IMR-90 (cell line): ENCODE measurements at regions not wholly inside any gene's neighbourhood (a gene's known extent, or its start where the extent isn't known, plus 50 kb on each side); places are given as distances from the start of the nearest gene placed in this dataset.

Experiments
- ATAC-seq: fragments of 200-7000 bp; cut with Tn5 transposase; 2 replicates; pipeline ENCODE4 v1.9.1; 2020; ENCODE audit warnings: low read depth, mild to moderate bottlenecking, moderate library complexity
- BruUV-seq: library from RNA; stranded (reverse); fragments of 400-500 nt; replicated peaks from 2 replicates; lab custom pipeline; 2021; lab: Mats Ljungman, UMichigan
- CTCF ChIA-PET: fragments of 300-600 bp; formaldehyde crosslinking; extraction: SDS; loops from one replicate; lab custom pipeline; 2021; ENCODE audit warnings: antibody characterized with exemption; lab: Yijun Ruan, JAX
- POLR2A ChIA-PET: fragments of 300-600 bp; sonication (Branson Sonifier 250); formaldehyde crosslinking; loops from one replicate; lab custom pipeline; 2022; ENCODE audit warnings: antibody characterized with exemption; ENCODE audit not compliant: unreplicated experiment; lab: Charles Lee
- DNase-seq: peaks from one replicate; pipeline ENCODE4 v3.0.0; 2013
- H2AFZ ChIP-seq: replicated peaks from 2 replicates; pipeline ENCODE3; 2013; ENCODE audit warnings: low read length, mild to moderate bottlenecking; ENCODE audit not compliant: poor library complexity
- H2AK5ac ChIP-seq: 2 replicates; pipeline ENCODE4 v1.6.1; 2013; ENCODE audit warnings: low read depth, low read length, inconsistent platforms
- H2AK9ac ChIP-seq: replicated peaks from 2 replicates; pipeline ENCODE3; 2013; ENCODE audit warnings: mild to moderate bottlenecking, low read depth, low read length, moderate library complexity; ENCODE audit not compliant: poor library complexity
- H2BK120ac ChIP-seq: 2 replicates; pipeline ENCODE4 v1.6.1; 2013; ENCODE audit warnings: low read depth, low read length, inconsistent platforms
- H2BK15ac ChIP-seq: 3 replicates; pipeline ENCODE4 v1.6.1; 2013; ENCODE audit warnings: low read depth, low read length, inconsistent platforms
- H2BK20ac ChIP-seq: 2 replicates; pipeline ENCODE4 v1.6.1; 2013; ENCODE audit warnings: low read depth, mild to moderate bottlenecking, inconsistent platforms, low read length, moderate library complexity
- H2BK5ac ChIP-seq: 2 replicates; pipeline ENCODE4 v1.6.1; 2013; ENCODE audit warnings: mild to moderate bottlenecking, low read depth, low read length, inconsistent platforms; ENCODE audit not compliant: poor library complexity, severe bottlenecking
- H3K14ac ChIP-seq: replicated peaks from 2 replicates; pipeline ENCODE4 v1.6.1; 2013; ENCODE audit warnings: low read depth, low read length, inconsistent platforms
- H3K18ac ChIP-seq: 2 replicates; pipeline ENCODE4 v1.6.1; 2013; ENCODE audit warnings: low read depth, low read length, control low read depth
- H3K23ac ChIP-seq: 2 replicates; pipeline ENCODE4 v1.6.1; 2013; ENCODE audit warnings: low read depth, low read length, inconsistent platforms
- H3K27ac ChIP-seq: 2 replicates; pipeline ENCODE4 v1.5.1; 2013; ENCODE audit warnings: mild to moderate bottlenecking, control low read depth, low read length; ENCODE audit not compliant: insufficient read depth
- H3K27me3 ChIP-seq: 2 replicates; pipeline ENCODE4 v1.6.1; 2013; ENCODE audit warnings: low read length; ENCODE audit not compliant: control insufficient read depth, insufficient read depth
- H3K36me3 ChIP-seq: 2 replicates; pipeline ENCODE4 v1.6.1; 2013; ENCODE audit warnings: low read length, mixed read lengths; ENCODE audit not compliant: control insufficient read depth, insufficient read depth
- H3K4ac ChIP-seq: 2 replicates; pipeline ENCODE4 v1.6.1; 2013; ENCODE audit warnings: low read depth, low read length, inconsistent platforms
- H3K4me1 ChIP-seq: 2 replicates; pipeline ENCODE4 v1.6.1; 2013; ENCODE audit warnings: low read length, mixed read lengths; ENCODE audit not compliant: control insufficient read depth, insufficient read depth
- H3K4me2 ChIP-seq: 2 replicates; pipeline ENCODE4 v1.6.1; 2013; ENCODE audit warnings: low read depth, mild to moderate bottlenecking, control low read depth, low read length, moderate library complexity
- H3K4me3 ChIP-seq: 2 replicates; pipeline ENCODE4 v1.5.1; 2013; ENCODE audit warnings: low read depth, mild to moderate bottlenecking, control low read depth, low read length, moderate library complexity; ENCODE audit not compliant: insufficient read depth
- H3K56ac ChIP-seq: 2 replicates; pipeline ENCODE4 v1.6.1; 2013; ENCODE audit warnings: low read length, inconsistent platforms; ENCODE audit not compliant: insufficient read depth; ENCODE audit errors: extremely low read depth
- H3K79me1 ChIP-seq, 2 experiments: 2 replicates each; pipeline ENCODE4 v1.6.1; 2013; ENCODE audit warnings: low read length in 2 of 2, inconsistent platforms in 1 of 2, low read depth in 1 of 2
- H3K9ac ChIP-seq: 2 replicates; pipeline ENCODE4 v1.6.1; 2013; ENCODE audit warnings: low read depth, low read length, control low read depth
- H3K9me1 ChIP-seq: 2 replicates; pipeline ENCODE4 v1.6.1; 2013; ENCODE audit warnings: low read length, inconsistent platforms; ENCODE audit not compliant: insufficient read depth
- H3K9me3 ChIP-seq: 2 replicates; pipeline ENCODE4 v1.6.1; 2013; ENCODE audit warnings: low read length; ENCODE audit not compliant: control insufficient read depth, insufficient read depth
- H4K20me1 ChIP-seq: 2 replicates; pipeline ENCODE4 v1.6.1; 2013; ENCODE audit warnings: low read length, inconsistent platforms; ENCODE audit not compliant: insufficient read depth
- H4K5ac ChIP-seq: 2 replicates; pipeline ENCODE4 v1.6.1; 2013; ENCODE audit warnings: mild to moderate bottlenecking, low read depth, low read length, control low read depth
- H4K8ac ChIP-seq, 2 experiments: 2 replicates each; pipeline ENCODE4 v1.6.1; 2013; ENCODE audit warnings: low read depth in 2 of 2, low read length in 2 of 2, control low read depth in 1 of 2, inconsistent platforms in 1 of 2
- H4K91ac ChIP-seq: 2 replicates; pipeline ENCODE4 v1.6.1; 2013; ENCODE audit warnings: low read depth, low read length, inconsistent platforms; ENCODE audit not compliant: insufficient read depth
- BHLHE40 ChIP-seq: fragments of 150-350 bp; IDR thresholded peaks from 2 replicates; pipeline ENCODE4 v1.6.1; 2016; ENCODE audit warnings: mild to moderate bottlenecking, low read depth, low read length
- CEBPB ChIP-seq: IDR thresholded peaks from 2 replicates; pipeline ENCODE4 v1.6.1; 2012; ENCODE audit warnings: low read depth, low read length, improper control_type of control experiment
- CHD1 ChIP-seq: IDR thresholded peaks from 2 replicates; pipeline ENCODE4 v1.6.1; 2012; ENCODE audit warnings: low read depth, low read length, improper control_type of control experiment
- FOS ChIP-seq: fragments of 150-350 bp; IDR thresholded peaks from 2 replicates; pipeline ENCODE4 v1.6.1; 2016; ENCODE audit warnings: low read depth, low read length
- MAFK ChIP-seq: IDR thresholded peaks from 2 replicates; pipeline ENCODE4 v1.6.1; 2012; ENCODE audit warnings: low read depth, low read length, improper control_type of control experiment
- MAZ ChIP-seq: IDR thresholded peaks from 2 replicates; pipeline ENCODE4 v1.6.1; 2012; ENCODE audit warnings: low read depth, mild to moderate bottlenecking, low read length, improper control_type of control experiment, moderate library complexity, borderline replicate concordance
- MXI1 ChIP-seq: IDR thresholded peaks from 2 replicates; pipeline ENCODE4 v1.6.1; 2012; ENCODE audit warnings: low read depth, mild to moderate bottlenecking, low read length, moderate library complexity, borderline replicate concordance
- NFE2L2 ChIP-seq: fragments of 150-350 bp; IDR thresholded peaks from 2 replicates; pipeline ENCODE4 v1.6.1; 2016; ENCODE audit warnings: low read depth, mild to moderate bottlenecking, low read length
- POLR2A ChIP-seq: IDR thresholded peaks from 2 replicates; pipeline ENCODE4 v1.6.1; 2012; ENCODE audit warnings: mild to moderate bottlenecking, low read depth, low read length
- RAD21 ChIP-seq: IDR thresholded peaks from 2 replicates; pipeline ENCODE4 v1.6.1; 2012; ENCODE audit warnings: low read length, improper control_type of control experiment
- RCOR1 ChIP-seq: IDR thresholded peaks from 2 replicates; pipeline ENCODE4 v1.6.1; 2012; ENCODE audit warnings: mild to moderate bottlenecking, low read length, improper control_type of control experiment; ENCODE audit not compliant: insufficient replicate concordance
- RFX5 ChIP-seq: IDR thresholded peaks from 2 replicates; pipeline ENCODE4 v1.8.0; 2012; ENCODE audit warnings: low read depth, mild to moderate bottlenecking, low read length, moderate library complexity
- SMC3 ChIP-seq: fragments of 150-350 bp; IDR thresholded peaks from 2 replicates; pipeline ENCODE4 v1.6.1; 2016; ENCODE audit warnings: low read depth, mild to moderate bottlenecking, antibody characterized with exemption, low read length, moderate library complexity
- WGBS, 2 experiments: methylation state at CpG; one replicate each; pipeline versions ENCODE4 v1.1.5 to v1.1.7; 2013; ENCODE audit warnings: missing lambda C conversion rate in 2 of 2; ENCODE audit not compliant: insufficient read length in 1 of 2; ENCODE audit errors: extremely low coverage in 2 of 2; 5-methylcytosine and 5-hydroxymethylcytosine counted together
- dilution Hi-C: fragments of 300-500 bp; cut with HindIII; formaldehyde crosslinking; loops from one replicate; pipeline ENCODE4 v1.14.3; 2018; ENCODE audit warnings: low sequenced_read_pairs; ENCODE audit not compliant: unreplicated experiment
- in situ Hi-C: fragments of 300-500 bp; cut with MboI; formaldehyde crosslinking; loops from 3 replicates; pipeline ENCODE4 v1.14.3; 2019; ENCODE audit warnings: low sequenced_read_pairs, inconsistent platforms, mixed read lengths
- intact Hi-C: fragments of 100-400 bp; cut with micrococcal nuclease; formaldehyde crosslinking; loops from 2 replicates; pipeline ENCODE4 v1.10.0; 2022
- TF ChIP-seq, protein P1 (sequence below): fragments of 150-350 bp; IDR thresholded peaks from 2 replicates; pipeline ENCODE4 v1.6.1; 2016; ENCODE audit warnings: low read depth, mild to moderate bottlenecking, low read length, moderate library complexity, borderline replicate concordance
- TF ChIP-seq, protein P2 (sequence below): fragments of 150-350 bp; IDR thresholded peaks from 2 replicates; pipeline ENCODE4 v1.6.1; 2017; ENCODE audit warnings: mild to moderate bottlenecking, antibody characterized with exemption, low read length, low read depth
- TF ChIP-seq, protein P3 (sequence below): conservative IDR thresholded peaks from 2 replicates; pipeline ENCODE4 v1.5.1; 2012; ENCODE audit warnings: mild to moderate bottlenecking, low read depth, low read length, improper control_type of control experiment

DNA sequence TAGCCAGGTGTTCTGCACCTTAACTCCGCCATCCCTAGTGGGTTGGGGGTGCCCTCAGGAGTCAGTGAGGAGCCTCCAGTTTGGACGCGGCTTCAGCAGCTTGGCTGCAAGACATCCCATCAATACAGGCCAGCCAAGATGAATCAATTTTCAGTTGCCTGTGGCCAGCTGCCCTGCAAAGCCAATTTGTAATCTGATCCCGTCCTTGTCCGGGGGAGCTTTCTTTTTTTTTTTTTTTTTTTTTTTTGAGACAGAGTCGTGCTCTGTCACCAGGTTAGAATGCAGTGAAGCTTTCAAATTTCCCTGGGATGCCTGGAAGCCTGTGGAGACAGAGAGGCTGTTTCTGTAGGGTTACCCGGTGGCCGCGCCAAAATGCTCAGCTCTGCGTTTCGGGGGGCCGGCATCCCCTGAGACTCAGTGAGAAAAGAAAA, 192.5 kb downstream of the ASMT start:
- dilution Hi-C loops = no loop called here
- Histone ChIP-seq H3K23ac (no peak overlapping the region), H2BK120ac (no peak overlapping the region), H2AFZ (no peak overlapping the region), H3K4me1 (no peaks in the 10 kb centered on the region), H2AK9ac (no peak overlapping the region), H2BK5ac (no peak overlapping the region), H3K14ac (no peak overlapping the region), H3K4ac (no peak overlapping the region), H3K9ac (no peak overlapping the region), H3K4me2 (no peak overlapping the region), H2BK15ac (no peak overlapping the region), H3K79me1 (no peaks in the 10 kb centered on the region), H4K91ac (no peak overlapping the region), H3K27ac (no peak overlapping the region), H3K18ac (no peak overlapping the region), H3K9me3 (peaks cover 17% of the 10 kb centered on the region), H4K8ac (no peak overlapping the region), H4K5ac (no peak overlapping the region), H3K27me3 (no peaks in the 10 kb centered on the region), H3K56ac (no peak overlapping the region), H3K4me3 (no peak overlapping the region), H2BK20ac (no peak overlapping the region), H2AK5ac (no peak overlapping the region), H3K9me1 (no peaks in the 10 kb centered on the region), H4K20me1 (no peaks in the 10 kb centered on the region), H3K36me3 (no peaks in the 10 kb centered on the region)
- in situ Hi-C loops = no loop called here
- POLR2A ChIA-PET = no interaction called here
- CTCF ChIA-PET = no interaction called here
- intact Hi-C loops = no loop called here
- WGBS, 2 experiments = no CpG with 5 or more reads among the region's 12 CpGs
- ATAC-seq (no peak), DNase-seq (peak; percentile 2)
- TF ChIP-seq CHD1 (no peak), FOS (no peak), MAZ (no peak), NFE2L2 (no peak), POLR2A (no peak), MAFK (no peak), RCOR1 (no peak), RAD21 (no peak), RFX5 (no peak), CEBPB (no peak), MXI1 (no peak), BHLHE40 (no peak), SMC3 (no peak)
- TF ChIP-seq, protein P1, sequence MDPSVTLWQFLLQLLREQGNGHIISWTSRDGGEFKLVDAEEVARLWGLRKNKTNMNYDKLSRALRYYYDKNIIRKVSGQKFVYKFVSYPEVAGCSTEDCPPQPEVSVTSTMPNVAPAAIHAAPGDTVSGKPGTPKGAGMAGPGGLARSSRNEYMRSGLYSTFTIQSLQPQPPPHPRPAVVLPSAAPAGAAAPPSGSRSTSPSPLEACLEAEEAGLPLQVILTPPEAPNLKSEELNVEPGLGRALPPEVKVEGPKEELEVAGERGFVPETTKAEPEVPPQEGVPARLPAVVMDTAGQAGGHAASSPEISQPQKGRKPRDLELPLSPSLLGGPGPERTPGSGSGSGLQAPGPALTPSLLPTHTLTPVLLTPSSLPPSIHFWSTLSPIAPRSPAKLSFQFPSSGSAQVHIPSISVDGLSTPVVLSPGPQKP = no peak
- TF ChIP-seq, protein P2, sequence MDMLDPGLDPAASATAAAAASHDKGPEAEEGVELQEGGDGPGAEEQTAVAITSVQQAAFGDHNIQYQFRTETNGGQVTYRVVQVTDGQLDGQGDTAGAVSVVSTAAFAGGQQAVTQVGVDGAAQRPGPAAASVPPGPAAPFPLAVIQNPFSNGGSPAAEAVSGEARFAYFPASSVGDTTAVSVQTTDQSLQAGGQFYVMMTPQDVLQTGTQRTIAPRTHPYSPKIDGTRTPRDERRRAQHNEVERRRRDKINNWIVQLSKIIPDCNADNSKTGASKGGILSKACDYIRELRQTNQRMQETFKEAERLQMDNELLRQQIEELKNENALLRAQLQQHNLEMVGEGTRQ = no peak
- TF ChIP-seq, protein P3, sequence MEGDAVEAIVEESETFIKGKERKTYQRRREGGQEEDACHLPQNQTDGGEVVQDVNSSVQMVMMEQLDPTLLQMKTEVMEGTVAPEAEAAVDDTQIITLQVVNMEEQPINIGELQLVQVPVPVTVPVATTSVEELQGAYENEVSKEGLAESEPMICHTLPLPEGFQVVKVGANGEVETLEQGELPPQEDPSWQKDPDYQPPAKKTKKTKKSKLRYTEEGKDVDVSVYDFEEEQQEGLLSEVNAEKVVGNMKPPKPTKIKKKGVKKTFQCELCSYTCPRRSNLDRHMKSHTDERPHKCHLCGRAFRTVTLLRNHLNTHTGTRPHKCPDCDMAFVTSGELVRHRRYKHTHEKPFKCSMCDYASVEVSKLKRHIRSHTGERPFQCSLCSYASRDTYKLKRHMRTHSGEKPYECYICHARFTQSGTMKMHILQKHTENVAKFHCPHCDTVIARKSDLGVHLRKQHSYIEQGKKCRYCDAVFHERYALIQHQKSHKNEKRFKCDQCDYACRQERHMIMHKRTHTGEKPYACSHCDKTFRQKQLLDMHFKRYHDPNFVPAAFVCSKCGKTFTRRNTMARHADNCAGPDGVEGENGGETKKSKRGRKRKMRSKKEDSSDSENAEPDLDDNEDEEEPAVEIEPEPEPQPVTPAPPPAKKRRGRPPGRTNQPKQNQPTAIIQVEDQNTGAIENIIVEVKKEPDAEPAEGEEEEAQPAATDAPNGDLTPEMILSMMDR = no peak
- BruUV-seq = no TSS peak
